ENCODE measurements at regions not wholly inside any gene's neighbourhood (a gene's known extent, or its start where the extent isn't known, plus 50 kb on each side); places are given as distances from the start of the nearest gene placed in this dataset.
"Not testable (repeated sequence)": the region's sequence is repeated elsewhere in the genome, so short reads cannot be mapped to it uniquely, and the experiment has no call there.

- in situ Hi-C loops (cut with MboI; ENCODE audit: low sequenced_read_pairs): no loop called here
Observed at GRCh38 chr19:27962264-27962663, 1250.7 kb downstream of the UQCRFS1 start.

DNA sequence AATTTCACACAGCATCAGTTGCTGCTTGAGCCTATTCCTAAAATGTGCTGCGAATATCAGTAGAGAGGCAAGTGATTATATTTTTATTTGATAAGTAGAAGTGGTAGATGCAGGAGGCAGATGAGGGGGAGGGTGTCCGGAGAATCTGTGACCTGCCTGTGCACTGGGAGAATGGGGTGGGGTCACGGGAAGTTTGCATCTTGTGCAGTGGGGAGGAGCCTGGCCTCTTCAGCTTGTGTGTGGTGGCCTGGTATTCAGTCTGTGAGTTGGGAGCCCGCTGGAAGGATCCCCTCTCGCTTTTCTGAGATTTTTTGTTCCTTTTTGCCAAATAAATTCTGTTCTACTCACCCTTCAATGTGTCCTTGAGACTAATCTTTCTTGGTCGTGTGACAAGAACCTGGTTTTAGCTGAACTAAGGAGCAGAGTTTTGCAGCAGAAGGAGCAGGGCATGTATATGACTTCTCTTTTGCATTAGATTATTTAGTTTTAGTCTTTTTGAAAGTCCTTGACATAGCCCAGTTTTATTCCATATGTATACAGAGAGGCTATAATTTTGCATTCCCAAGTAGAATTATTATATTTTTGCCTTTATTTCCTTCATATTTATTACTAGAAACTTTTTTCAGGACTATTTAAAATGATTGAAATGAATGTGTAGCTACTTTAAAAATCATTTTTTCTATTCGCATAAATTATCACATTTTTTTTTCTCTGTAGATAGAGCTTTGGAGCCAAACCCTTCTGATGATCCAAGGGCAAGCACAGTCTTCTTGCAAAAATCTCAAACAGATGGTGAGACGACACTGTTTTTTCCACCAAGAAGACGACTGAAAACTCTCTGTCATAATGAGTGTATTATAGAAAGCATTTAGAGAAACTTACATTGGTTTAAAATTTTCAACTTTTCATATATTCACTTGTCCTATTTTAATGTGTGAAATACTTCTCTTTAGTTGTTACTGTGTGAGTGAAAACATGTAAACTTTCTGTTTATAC is 1257.2 kb downstream of the UQCRFS1 start:
- in situ Hi-C loops (cut with MboI; ENCODE audit: low sequenced_read_pairs): no loop called here

GRCh38 chr19:27942607-27943006 is 1270.3 kb downstream of the UQCRFS1 start:
- in situ Hi-C loops (cut with MboI; ENCODE audit: low sequenced_read_pairs): not testable (repeated sequence)

GRCh38 chr19:27936139-27936538 is 1276.8 kb downstream of the UQCRFS1 start:
- in situ Hi-C loops (cut with MboI; ENCODE audit: low sequenced_read_pairs): no loop called here

DNA sequence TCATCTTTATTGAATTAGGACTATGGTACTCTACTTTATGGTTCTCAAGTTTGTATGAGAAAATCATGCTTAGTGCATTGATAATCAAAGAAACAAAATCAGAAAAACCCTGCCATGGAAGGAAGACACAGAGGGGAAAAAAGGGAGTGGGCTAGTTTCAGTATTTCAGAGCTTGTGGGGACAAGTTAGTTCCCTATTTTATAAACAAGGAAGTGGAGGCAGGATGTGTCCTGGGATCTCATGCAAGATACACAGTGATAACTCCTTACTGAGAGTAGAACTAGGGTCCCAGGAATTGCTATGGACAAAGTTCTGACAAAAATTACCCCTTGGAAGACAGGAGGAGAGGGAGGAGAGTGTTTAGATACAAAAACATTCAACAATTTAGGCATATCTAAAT is 1277.3 kb downstream of the UQCRFS1 start:
- in situ Hi-C loops (cut with MboI; ENCODE audit: low sequenced_read_pairs): no loop called here

GRCh38 chr19:27929399-27929798 is 1283.6 kb downstream of the UQCRFS1 start:
- in situ Hi-C loops (cut with MboI; ENCODE audit: low sequenced_read_pairs): no loop called here

DNA sequence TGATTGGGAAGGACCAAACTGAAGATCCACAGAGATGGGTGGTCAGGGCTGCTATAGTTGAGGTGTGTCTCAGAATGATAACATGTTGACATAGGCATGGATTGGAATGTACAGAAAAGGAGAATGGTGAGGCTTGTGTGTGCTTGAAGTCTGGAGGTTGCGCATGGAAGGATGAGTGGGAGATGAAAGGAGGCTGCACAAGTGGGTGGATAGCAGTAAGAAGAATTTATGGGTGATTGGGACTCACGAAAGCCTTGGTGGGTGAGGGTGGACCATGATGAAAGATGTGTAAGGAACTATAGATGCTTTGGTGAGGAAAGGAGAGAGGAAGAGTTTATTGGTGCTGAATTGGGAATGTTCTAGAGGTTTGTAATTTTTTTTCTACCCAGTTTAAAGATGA is 1287.7 kb downstream of the UQCRFS1 start:
- in situ Hi-C loops (cut with MboI; ENCODE audit: low sequenced_read_pairs): no loop called here

DNA sequence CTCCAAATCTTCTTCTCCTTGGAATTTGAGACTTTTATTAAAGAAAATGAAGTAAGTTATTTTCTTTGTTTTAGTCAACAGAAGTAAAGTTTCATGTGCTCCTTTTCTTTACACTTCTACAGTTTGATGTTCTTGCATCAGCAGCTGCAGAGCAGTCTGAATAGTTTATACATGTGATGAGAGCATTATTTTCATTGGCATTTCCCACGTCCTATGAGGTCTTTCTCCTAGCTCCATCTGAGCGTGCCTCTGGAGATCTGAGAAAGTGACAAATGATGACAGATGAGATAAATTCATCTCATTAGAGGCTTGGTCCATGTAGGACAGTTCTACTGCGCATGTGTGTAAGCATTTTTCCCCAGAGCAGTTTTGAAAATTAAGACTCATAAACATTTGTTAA is 1290.0 kb downstream of the UQCRFS1 start:
- in situ Hi-C loops (cut with MboI; ENCODE audit: low sequenced_read_pairs): no loop called here

DNA sequence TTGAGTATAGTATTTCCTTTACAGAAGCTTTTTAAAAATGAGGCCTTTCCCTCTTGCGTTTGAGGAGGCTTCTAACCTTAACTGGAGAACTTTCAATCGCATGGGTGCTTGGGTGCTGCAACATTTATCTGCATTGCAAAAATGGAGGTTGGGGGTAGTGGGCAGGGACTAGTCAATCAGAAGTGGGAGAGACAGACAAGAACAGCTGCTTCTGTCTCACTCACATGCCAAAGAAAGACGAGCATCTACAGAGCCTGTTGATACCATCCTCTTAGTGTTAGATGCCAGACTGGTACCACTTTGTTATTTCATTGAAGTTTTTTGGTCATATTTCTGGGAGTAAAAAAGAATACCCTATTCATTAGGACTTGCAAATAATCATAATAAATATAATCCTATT is 1292.2 kb downstream of the UQCRFS1 start:
- in situ Hi-C loops (cut with MboI; ENCODE audit: low sequenced_read_pairs): no loop called here

DNA sequence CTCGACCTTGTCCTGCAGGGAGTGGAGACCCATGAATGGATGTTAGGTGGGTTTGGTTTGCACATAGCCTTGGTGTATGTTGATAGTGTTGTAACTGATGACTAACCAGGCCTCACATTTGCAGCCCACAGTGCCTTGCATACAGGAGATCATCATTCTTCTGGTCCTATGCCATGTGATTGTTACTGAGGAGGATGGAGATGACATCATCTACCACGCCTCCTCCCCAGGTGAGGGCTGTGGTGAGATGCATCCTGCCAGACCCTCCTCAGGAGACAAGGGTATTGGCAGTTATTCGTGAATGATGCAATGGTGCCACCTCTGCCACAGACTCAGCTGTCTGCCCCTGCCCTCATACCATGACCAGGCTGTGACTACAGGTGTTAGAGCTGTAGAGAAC is 1294.1 kb downstream of the UQCRFS1 start:
- in situ Hi-C loops (cut with MboI; ENCODE audit: low sequenced_read_pairs): no loop called here

DNA sequence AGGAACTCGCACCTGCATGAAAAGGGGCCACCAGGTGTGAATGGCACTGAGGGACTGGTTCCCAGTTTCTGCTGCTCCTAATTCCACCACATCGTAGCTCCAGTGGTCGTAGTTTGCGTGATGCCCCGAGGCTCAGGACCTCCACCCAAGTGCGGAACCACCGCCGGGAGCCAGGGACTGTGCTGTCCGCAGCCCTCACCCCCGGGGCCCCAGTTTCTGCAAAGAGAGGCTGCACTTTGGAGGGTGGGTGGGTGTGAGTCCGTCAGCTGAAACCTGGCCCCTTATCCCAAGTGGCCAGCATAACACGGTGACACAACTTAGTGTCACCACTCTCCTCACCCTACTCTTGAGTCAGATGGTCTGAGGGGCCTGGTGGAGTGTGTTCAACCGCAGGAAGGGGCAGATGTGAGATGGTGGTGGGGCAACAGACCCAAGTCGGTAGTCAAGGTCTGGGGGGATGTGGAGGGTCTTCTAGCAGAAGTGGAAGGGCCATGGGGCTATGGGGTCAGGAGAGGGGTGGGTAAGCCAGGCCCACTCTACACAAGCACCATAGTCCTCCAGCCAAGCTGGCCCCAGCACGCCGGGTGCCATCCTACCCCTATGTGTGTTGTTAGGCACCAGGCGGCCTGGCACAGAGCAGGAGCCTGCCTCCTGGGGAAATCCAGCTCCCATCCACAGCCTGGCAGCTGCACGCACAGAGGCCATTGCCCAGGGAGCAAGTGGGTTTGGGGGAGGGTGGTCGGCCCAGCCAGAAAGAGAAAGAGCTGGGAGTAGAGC is 1301.6 kb downstream of the UQCRFS1 start:
- in situ Hi-C loops (cut with MboI; ENCODE audit: low sequenced_read_pairs): no loop called here

GRCh38 chr19:27909861-27910260 is 1303.1 kb downstream of the UQCRFS1 start:
- in situ Hi-C loops (cut with MboI; ENCODE audit: low sequenced_read_pairs): no loop called here

DNA sequence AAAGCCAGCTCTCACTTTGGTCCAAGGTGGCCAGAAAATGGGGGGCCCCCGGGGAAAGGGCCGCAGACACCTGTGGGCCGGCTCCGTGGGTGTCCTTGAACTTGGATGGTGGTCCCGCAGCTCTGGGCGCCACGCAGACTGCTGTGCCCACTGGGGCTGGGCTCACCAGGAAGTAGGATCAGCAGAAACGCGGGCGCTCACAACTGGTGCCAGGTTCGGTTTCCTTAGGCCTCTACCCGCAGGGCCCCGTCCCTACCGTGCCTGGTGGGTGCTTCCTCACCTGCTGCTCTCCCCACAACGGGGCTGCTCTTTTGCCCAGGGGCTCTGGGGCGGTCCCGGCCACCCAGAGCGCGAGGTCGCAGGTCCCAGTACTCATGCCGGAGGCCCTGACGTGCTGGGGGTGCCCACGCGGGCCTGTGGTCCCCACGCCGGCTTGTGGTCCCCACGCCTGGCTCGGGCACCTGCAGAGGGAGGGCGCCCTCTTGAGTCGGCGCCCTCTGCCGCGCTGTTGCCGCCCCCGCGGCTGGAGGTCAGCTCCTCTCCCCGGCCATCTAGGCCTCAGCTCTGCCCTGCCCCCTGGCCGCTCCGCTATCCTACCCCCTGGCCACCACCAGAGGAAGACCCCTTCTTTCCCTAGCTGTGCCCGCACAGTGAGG is 1303.6 kb downstream of the UQCRFS1 start:
- in situ Hi-C loops (cut with MboI; ENCODE audit: low sequenced_read_pairs): no loop called here

- in situ Hi-C loops (cut with MboI; ENCODE audit: low sequenced_read_pairs): no loop called here
Observed at GRCh38 chr19:27906081-27906480, 1306.9 kb downstream of the UQCRFS1 start.

DNA sequence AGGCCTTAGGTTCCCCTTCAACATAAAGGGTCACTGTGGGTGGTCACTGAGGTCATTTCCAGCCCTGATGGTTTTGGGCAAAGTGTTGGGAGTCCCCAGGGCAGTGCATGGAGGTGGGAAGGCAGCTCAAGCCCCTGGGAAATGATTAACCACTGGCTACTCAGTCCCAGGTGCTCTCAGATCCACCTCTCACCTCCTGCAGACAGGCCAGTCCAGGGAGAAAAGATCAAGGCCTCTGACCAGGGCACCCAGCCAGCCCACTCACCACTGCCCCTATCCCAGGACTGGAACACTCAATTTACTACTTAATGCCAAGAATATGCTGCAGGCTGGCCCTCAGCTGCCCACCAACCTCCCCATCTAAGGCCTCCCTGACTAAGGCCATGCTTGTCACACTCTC is 1307.9 kb downstream of the UQCRFS1 start:
- in situ Hi-C loops (cut with MboI; ENCODE audit: low sequenced_read_pairs): no loop called here

GRCh38 chr19:27901078-27901477 is 1311.9 kb downstream of the UQCRFS1 start:
- in situ Hi-C loops (cut with MboI; ENCODE audit: low sequenced_read_pairs): no loop called here

- in situ Hi-C loops (cut with MboI; ENCODE audit: low sequenced_read_pairs): no loop called here
Observed at GRCh38 chr19:27896091-27896490, 1316.9 kb downstream of the UQCRFS1 start.

DNA sequence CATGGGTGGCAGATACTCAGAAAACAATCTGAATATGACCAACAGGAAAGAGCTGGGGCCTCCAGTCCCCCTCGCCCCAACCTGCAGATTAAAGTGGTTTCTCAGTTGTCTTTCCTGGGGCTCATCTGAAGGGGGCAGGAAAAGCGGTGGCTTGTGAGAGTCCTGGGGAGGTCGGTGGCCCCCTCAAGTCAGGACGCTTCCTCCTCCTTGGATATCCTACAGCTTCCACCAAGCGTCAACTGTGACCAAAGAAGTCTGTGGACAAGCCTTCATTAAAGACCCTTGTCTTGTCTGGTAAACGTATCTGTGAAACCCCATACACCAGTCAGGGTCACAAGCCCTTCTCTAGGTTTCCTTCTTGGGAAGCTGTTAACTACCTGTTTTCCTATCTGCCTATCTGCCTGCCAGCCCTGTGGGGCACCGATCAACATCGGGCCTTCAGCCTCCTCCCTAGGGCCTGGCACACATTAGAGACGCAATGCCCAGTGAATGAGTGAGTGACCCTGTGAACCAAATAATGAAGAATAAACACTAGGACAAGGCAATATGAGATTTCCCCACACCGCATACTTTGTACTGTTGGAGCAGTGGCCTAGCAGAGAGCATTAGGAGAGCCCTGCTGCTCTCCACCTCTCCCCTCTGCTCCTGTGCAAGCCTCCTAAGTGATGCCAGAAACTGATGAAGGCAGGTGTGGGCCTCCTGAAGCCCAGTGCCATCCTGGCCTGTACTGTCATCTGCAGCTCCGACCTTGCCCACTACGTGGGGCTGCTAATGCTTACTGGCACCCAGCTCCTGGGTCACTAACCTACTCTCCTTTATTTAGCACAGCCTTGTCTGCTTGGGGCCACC is 1317.8 kb downstream of the UQCRFS1 start:
- in situ Hi-C loops (cut with MboI; ENCODE audit: low sequenced_read_pairs): no loop called here

GRCh38 chr19:27892500-27892899 is 1320.5 kb downstream of the UQCRFS1 start:
- in situ Hi-C loops (cut with MboI; ENCODE audit: low sequenced_read_pairs): no loop called here

DNA sequence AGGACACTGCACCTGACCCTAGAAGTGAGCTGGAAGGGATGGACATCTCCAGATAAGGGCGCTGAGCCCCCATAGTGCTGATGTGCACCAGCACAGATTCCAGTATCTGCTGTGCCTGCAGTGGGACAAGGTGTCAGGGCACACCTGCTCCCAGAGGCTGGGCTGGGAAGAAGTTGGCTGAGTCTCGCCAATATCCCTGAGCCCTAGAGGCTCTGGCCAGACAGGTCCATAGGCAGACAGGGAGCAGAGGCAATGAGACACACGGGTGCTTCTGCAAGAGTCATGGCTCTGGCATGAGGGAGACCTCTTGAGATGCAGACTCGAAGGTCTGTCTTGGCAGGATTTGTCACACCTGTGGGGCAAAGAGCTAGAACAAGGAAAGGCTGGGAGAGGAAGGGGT is 1321.5 kb downstream of the UQCRFS1 start:
- in situ Hi-C loops (cut with MboI; ENCODE audit: low sequenced_read_pairs): no loop called here

All from HL-60/S4 treated with phorbol 12-myristate 13-acetate at 8.2 ng/mL for 4 days and 3 days (cell line).